Body of pancreas (tissue), 4 donors: ENCODE measurements at regions not wholly inside any gene's neighbourhood (a gene's known extent, or its start where the extent isn't known, plus 50 kb on each side); places are given as distances from the start of the nearest gene placed in this dataset.

Source experiments
- ATAC-seq: fragments of 150-250 bp; one replicate; pipeline ENCODE4 v1.9.1; 2016
- DNase-seq, 4 donors: peaks; one replicate each; pipeline ENCODE4 v3.0.0-alpha.2; 2019
- H3K27ac ChIP-seq, 4 donors: fragments of 200-600 bp; sonication (generic); 1 replicate in 3 of 4; 2 replicates in 1 of 4; pipeline versions ENCODE4 v1.5.1 to v1.6.1; 2016 to 2019; ENCODE audit warnings: mild to moderate bottlenecking in 1 of 4, mixed read lengths in 1 of 4, moderate library complexity in 1 of 4
- H3K27me3 ChIP-seq, 2 donors: fragments of 200-600 bp; sonication (generic); one replicate each; pipeline ENCODE4 v1.6.0; 2016; ENCODE audit warnings: mild to moderate bottlenecking in 1 of 2
- H3K36me3 ChIP-seq, 2 donors: fragments of 200-600 bp; sonication (generic); replicated peaks in 1 of 2; 2 replicates each; pipeline ENCODE4 v1.5.1; 2016; ENCODE audit warnings: low read depth in 2 of 2; ENCODE audit not compliant: insufficient read depth in 1 of 2
- H3K4me1 ChIP-seq: fragments of 200-600 bp; sonication (generic); one replicate; pipeline ENCODE4 v1.6.0; 2016
- H3K4me3 ChIP-seq, 2 donors: fragments of 200-600 bp; sonication (generic); 1 replicate in 1 of 2; 2 replicates in 1 of 2; pipeline ENCODE4 v1.5.1; 2016 to 2019
- H3K9me3 ChIP-seq, 3 donors: fragments of 200-600 bp; sonication (generic); 1 replicate in 2 of 3; 2 replicates in 1 of 3; pipeline ENCODE4 v1.5.1; 2016
- CTCF ChIP-seq, 7 experiments: fragments of 450-650 bp in 4 of 7; fragments of 200-600 bp in 3 of 7; sonication (generic) in 3 of 7; IDR thresholded peaks; one replicate each; pipeline ENCODE4 v1.5.1; 2016 to 2019; ENCODE audit warnings: antibody characterized with exemption in 7 of 7
- POLR2A ChIP-seq, 3 donors: fragments of 450-650 bp; IDR thresholded peaks; one replicate each; pipeline ENCODE4 v1.6.1; 2016; ENCODE audit warnings: antibody characterized with exemption in 3 of 3, mild to moderate bottlenecking in 2 of 3
- WGBS, 2 donors: methylation state at CpG; one replicate each; pipeline ENCODE4 v1.1.5; 2017; 5-methylcytosine and 5-hydroxymethylcytosine counted together
- intact Hi-C: fragments of 100-400 bp; cut with DNase I; formaldehyde crosslinking; loops from one replicate; pipeline ENCODE4 v1.15.1; 2023

- H3K4me1 ChIP-seq = no peaks in the 10 kb centered on the region
- H3K4me3 ChIP-seq = no peak overlapping the region
- ATAC-seq (no peak), DNase-seq (no peak)
- 58 to 62% methylated on average over 3 of the region's 3 CpGs for WGBS, 2 donors
- no peaks in the 10 kb centered on the region for H3K36me3 ChIP-seq
- H3K27me3 ChIP-seq = no peaks in the 10 kb centered on the region
- no peaks in the 10 kb centered on the region for H3K9me3 ChIP-seq
- TF ChIP-seq POLR2A (IDR thresholded peaks at IDR 0.05) (no peak), CTCF (IDR thresholded peaks at IDR 0.05) (no peak)
- intact Hi-C loops = no loop called here
- H3K27ac ChIP-seq = no peak overlapping the region
These were observed 346.4 kb upstream of the NPSR1 start for GRCh38 chr7:34311591-34311990.

- H3K4me3 ChIP-seq = no peak overlapping the region
- H3K36me3 ChIP-seq = no peaks in the 10 kb centered on the region
- no peak overlapping the region for H3K27ac ChIP-seq
- H3K27me3 ChIP-seq = no peaks in the 10 kb centered on the region
- TF ChIP-seq POLR2A (IDR thresholded peaks at IDR 0.05) (no peak), CTCF (IDR thresholded peaks at IDR 0.05) (no peak)
- DNase-seq = no peak
- ATAC-seq = no peak
- H3K4me1 ChIP-seq = no peaks in the 10 kb centered on the region
- no peaks in the 10 kb centered on the region for H3K9me3 ChIP-seq
- 67 to 68% methylated on average over 3 of the region's 3 CpGs for WGBS, 2 donors
- intact Hi-C loops = no loop called here
These were observed 345.4 kb upstream of the NPSR1 start for GRCh38 chr7:34312624-34313023.

GRCh38 chr7:34313289-34313688 lies 344.7 kb upstream of the NPSR1 start:
- no peaks in the 10 kb centered on the region for H3K4me1 ChIP-seq
- H3K9me3 ChIP-seq = no peaks in the 10 kb centered on the region
- 68 to 85% methylated on average over 2 of the region's 2 CpGs for WGBS, 2 donors
- H3K4me3 ChIP-seq = no peak overlapping the region
- intact Hi-C loops = no loop called here
- no peak overlapping the region for H3K27ac ChIP-seq
- no peak for DNase-seq
- no peaks in the 10 kb centered on the region for H3K27me3 ChIP-seq
- ATAC-seq = no peak
- TF ChIP-seq POLR2A (IDR thresholded peaks at IDR 0.05) (no peak), CTCF (IDR thresholded peaks at IDR 0.05) (no peak)
- no peaks in the 10 kb centered on the region for H3K36me3 ChIP-seq

GRCh38 chr7:34315032-34315431 lies 343.0 kb upstream of the NPSR1 start:
- TF ChIP-seq POLR2A (IDR thresholded peaks at IDR 0.05) = no peak
- no peak overlapping the region for H3K27ac ChIP-seq
- H3K9me3 ChIP-seq = no peaks in the 10 kb centered on the region
- no peaks in the 10 kb centered on the region for H3K4me1 ChIP-seq
- DNase-seq (no peak), ATAC-seq (no peak)
- intact Hi-C loops = no loop called here
- H3K36me3 ChIP-seq = no peaks in the 10 kb centered on the region
- H3K27me3 ChIP-seq = no peaks in the 10 kb centered on the region
- H3K4me3 ChIP-seq = no peak overlapping the region

- ATAC-seq = no peak
- Histone ChIP-seq H3K4me3 (no peak overlapping the region), H3K9me3 (no peaks in the 10 kb centered on the region), H3K27ac (no peak overlapping the region), H3K4me1 (peaks cover 3% of the 10 kb centered on the region), H3K36me3 (no peaks in the 10 kb centered on the region), H3K27me3 (no peaks in the 10 kb centered on the region)
- 58 to 95% methylated on average over 1 of the region's 1 CpG for WGBS, 2 donors
- intact Hi-C loops = no loop called here
- TF ChIP-seq POLR2A (IDR thresholded peaks at IDR 0.05) = no peak
- no peak for TF ChIP-seq CTCF (IDR thresholded peaks at IDR 0.05)
- DNase-seq = no peak
These were observed 341.0 kb upstream of the NPSR1 start for GRCh38 chr7:34317039-34317438.
